Nephron (organoid): ENCODE measurements at regions not wholly inside any gene's neighbourhood (a gene's known extent, or its start where the extent isn't known, plus 50 kb on each side); places are given as distances from the start of the nearest gene placed in this dataset.

Experiments used
- H3K27ac Mint-ChIP-seq, 3 experiments: 2 replicates each; pipeline ENCODE4 v1.8.0; 2020; ENCODE audit warnings: mixed read lengths in 3 of 3, mild to moderate bottlenecking in 2 of 3, moderate library complexity in 1 of 3
- H3K27me3 Mint-ChIP-seq: 2 replicates; pipeline ENCODE4 v1.8.0; 2021; ENCODE audit warnings: low read depth, mild to moderate bottlenecking, moderate library complexity, mixed read lengths
- H3K36me3 Mint-ChIP-seq: 2 replicates; pipeline ENCODE4 v1.8.0; 2020; ENCODE audit warnings: low read depth, mixed read lengths
- H3K4me1 Mint-ChIP-seq: 2 replicates; pipeline ENCODE4 v1.8.0; 2020; ENCODE audit warnings: mixed read lengths
- H3K4me3 Mint-ChIP-seq, 3 experiments: 2 replicates each; pipeline ENCODE4 v1.8.0; 2020; ENCODE audit warnings: mild to moderate bottlenecking in 3 of 3, mixed read lengths in 3 of 3, moderate library complexity in 2 of 3
- H3K9me3 Mint-ChIP-seq: 2 replicates; pipeline ENCODE4 v1.8.0; 2020; ENCODE audit warnings: mixed read lengths
- TF ChIP-seq, protein P1 (sequence below), 3 experiments: fragments of 200-600 bp; sonication (generic); IDR thresholded peaks; one replicate each; pipeline ENCODE4 v1.5.0; 2021; ENCODE audit warnings: antibody characterized with exemption in 3 of 3; ENCODE audit not compliant: unreplicated experiment in 3 of 3

DNA sequence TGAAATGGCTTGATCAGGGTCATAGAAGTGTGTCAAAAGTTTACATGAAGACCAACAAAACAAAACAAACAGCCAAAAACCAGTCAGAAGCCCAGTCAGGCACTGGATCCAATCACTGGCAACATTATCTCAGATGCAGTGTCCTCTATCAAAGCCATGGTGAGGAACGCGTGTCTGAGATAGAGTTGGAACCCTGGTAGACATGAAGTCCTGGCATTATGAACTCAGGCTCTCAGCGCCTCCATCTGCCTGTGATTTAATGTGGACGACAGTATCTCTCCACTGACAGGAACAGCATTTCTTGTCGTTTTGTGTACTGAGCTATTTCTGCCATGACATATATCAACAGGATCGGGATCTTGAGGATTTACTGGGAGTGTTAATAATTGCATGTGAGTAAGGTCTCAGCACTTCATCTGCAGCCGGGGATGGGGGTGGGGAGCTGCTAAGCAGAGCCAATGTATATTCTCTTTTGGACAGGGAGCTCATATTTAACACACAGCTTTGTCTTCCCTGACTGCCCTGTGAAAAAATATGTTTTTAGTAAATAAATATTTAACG, 1120.0 kb downstream of the IGSF11 start:
- Mint-ChIP-seq H3K27ac (no peak overlapping the region), H3K36me3 (no peaks in the 10 kb centered on the region), H3K9me3 (no peaks in the 10 kb centered on the region), H3K4me1 (peaks cover 10% of the 10 kb centered on the region), H3K4me3 (no peak overlapping the region), H3K27me3 (peaks cover 8% of the 10 kb centered on the region)
- TF ChIP-seq, protein P1, sequence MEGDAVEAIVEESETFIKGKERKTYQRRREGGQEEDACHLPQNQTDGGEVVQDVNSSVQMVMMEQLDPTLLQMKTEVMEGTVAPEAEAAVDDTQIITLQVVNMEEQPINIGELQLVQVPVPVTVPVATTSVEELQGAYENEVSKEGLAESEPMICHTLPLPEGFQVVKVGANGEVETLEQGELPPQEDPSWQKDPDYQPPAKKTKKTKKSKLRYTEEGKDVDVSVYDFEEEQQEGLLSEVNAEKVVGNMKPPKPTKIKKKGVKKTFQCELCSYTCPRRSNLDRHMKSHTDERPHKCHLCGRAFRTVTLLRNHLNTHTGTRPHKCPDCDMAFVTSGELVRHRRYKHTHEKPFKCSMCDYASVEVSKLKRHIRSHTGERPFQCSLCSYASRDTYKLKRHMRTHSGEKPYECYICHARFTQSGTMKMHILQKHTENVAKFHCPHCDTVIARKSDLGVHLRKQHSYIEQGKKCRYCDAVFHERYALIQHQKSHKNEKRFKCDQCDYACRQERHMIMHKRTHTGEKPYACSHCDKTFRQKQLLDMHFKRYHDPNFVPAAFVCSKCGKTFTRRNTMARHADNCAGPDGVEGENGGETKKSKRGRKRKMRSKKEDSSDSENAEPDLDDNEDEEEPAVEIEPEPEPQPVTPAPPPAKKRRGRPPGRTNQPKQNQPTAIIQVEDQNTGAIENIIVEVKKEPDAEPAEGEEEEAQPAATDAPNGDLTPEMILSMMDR (IDR thresholded peaks at IDR 0.05; ENCODE audit: unreplicated experiment in 3 of 3) = no peak

DNA sequence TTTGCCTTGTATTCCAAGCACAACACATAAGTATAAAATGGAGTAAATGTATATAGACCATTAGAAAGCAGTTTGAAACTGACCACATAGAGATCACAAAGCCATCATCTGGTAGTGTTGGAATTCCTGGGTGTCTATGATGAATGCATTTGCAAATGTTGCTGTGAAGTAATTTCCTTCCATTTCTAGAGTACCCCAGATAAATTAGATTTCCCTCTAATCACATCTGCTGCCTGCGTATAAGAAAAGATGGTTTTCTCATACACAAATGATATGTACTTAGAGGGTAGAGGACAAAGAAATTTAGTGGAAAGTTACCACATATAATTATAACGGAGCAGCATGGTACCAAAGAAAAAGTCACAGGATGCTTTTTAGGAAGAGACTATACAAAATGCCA, 1117.8 kb downstream of the IGSF11 start:
- TF ChIP-seq, protein P1 (IDR thresholded peaks at IDR 0.05; ENCODE audit: unreplicated experiment in 3 of 3) = no peak
- Mint-ChIP-seq H3K36me3 (no peaks in the 10 kb centered on the region), H3K4me1 (peaks cover 10% of the 10 kb centered on the region), H3K27me3 (peaks cover 8% of the 10 kb centered on the region), H3K9me3 (no peaks in the 10 kb centered on the region), H3K27ac (no peak overlapping the region), H3K4me3 (no peak overlapping the region)

DNA sequence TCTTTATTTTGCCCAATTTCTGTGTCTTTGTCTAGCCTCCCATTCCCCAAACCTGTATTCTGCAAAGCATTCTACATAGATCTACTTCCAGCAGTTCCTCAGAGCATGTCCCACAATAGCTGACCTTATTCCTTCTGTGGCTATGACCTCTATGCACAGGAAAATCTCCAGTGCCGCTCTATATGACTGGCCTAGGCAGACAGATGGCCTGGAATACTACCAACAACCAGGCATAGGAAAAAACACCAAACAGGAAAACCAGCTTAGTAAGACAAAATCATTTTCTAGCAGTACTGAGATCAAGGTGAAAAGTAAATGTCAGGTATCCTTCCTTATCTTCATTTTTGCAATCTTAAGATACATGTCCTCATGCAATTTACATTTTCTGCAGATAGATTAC, 1115.0 kb downstream of the IGSF11 start:
- H3K4me3 Mint-ChIP-seq = no peak overlapping the region
- peaks cover 5% of the 10 kb centered on the region for H3K4me1 Mint-ChIP-seq
- H3K27ac Mint-ChIP-seq = no peak overlapping the region
- no peaks in the 10 kb centered on the region for H3K36me3 Mint-ChIP-seq
- peaks cover 8% of the 10 kb centered on the region for H3K27me3 Mint-ChIP-seq
- TF ChIP-seq, protein P1 (IDR thresholded peaks at IDR 0.05; ENCODE audit: unreplicated experiment in 3 of 3) = no peak
- no peaks in the 10 kb centered on the region for H3K9me3 Mint-ChIP-seq

GRCh38 chr3:117920253-117920898, 1114.3 kb downstream of the IGSF11 start:
- Mint-ChIP-seq H3K9me3 (no peaks in the 10 kb centered on the region), H3K36me3 (no peaks in the 10 kb centered on the region), H3K27me3 (peaks cover 8% of the 10 kb centered on the region), H3K4me3 (no peak overlapping the region), H3K4me1 (no peaks in the 10 kb centered on the region), H3K27ac (no peak overlapping the region)
- TF ChIP-seq, protein P1 (IDR thresholded peaks at IDR 0.05; ENCODE audit: unreplicated experiment in 3 of 3) = no peak

- no peaks in the 10 kb centered on the region for H3K36me3 Mint-ChIP-seq
Measured at GRCh38 chr3:117921411-117921810, 1113.2 kb downstream of the IGSF11 start.

More at GRCh38 chr3:117921411-117921810, 1113.2 kb downstream of the IGSF11 start:
- Mint-ChIP-seq H3K27ac (no peak overlapping the region), H3K9me3 (no peaks in the 10 kb centered on the region), H3K27me3 (peaks cover 5% of the 10 kb centered on the region), H3K4me1 (no peaks in the 10 kb centered on the region), H3K4me3 (no peak overlapping the region)
- TF ChIP-seq, protein P1 (IDR thresholded peaks at IDR 0.05; ENCODE audit: unreplicated experiment in 3 of 3) = no peak
